ENCODE measurements at regions not wholly inside any gene's neighbourhood (a gene's known extent, or its start where the extent isn't known, plus 50 kb on each side); places are given as distances from the start of the nearest gene placed in this dataset.

GRCh38 chr5:93092349-93093105, 488.5 kb downstream of the NR2F1-AS1 start:
- no peak overlapping the region for H3K27ac ChIP-seq (ENCODE audit: low read depth, low read length)
- H3K9me3 ChIP-seq (ENCODE audit: low read length), result no peaks in the 10 kb centered on the region
- no peaks in the 10 kb centered on the region for H3K27me3 ChIP-seq (ENCODE audit: control insufficient read depth in 1 of 2, insufficient read depth in 2 of 2, low read length in 2 of 2)
- H3K9ac ChIP-seq (ENCODE audit: low read length), result no peak overlapping the region
- H3K4me3 ChIP-seq (ENCODE audit: low read depth in 1 of 2, low read length in 2 of 2), result no peak overlapping the region
- H3K4me1 ChIP-seq (ENCODE audit: insufficient read depth, low read length), result no peaks in the 10 kb centered on the region
- H3K36me3 ChIP-seq (ENCODE audit: insufficient read depth, low read length), result no peaks in the 10 kb centered on the region

GRCh38 chr5:93090698-93091097, 490.3 kb downstream of the NR2F1-AS1 start:
- no peaks in the 10 kb centered on the region for H3K36me3 ChIP-seq (ENCODE audit: insufficient read depth, low read length)
- H3K27ac ChIP-seq (ENCODE audit: low read depth, low read length), result no peak overlapping the region
- H3K9me3 ChIP-seq (ENCODE audit: low read length), result no peaks in the 10 kb centered on the region
- H3K4me3 ChIP-seq (ENCODE audit: low read depth in 1 of 2, low read length in 2 of 2), result no peak overlapping the region
- H3K9ac ChIP-seq (ENCODE audit: low read length), result no peak overlapping the region
- no peaks in the 10 kb centered on the region for H3K4me1 ChIP-seq (ENCODE audit: insufficient read depth, low read length)
- no peaks in the 10 kb centered on the region for H3K27me3 ChIP-seq (ENCODE audit: control insufficient read depth in 1 of 2, insufficient read depth in 2 of 2, low read length in 2 of 2)

- H3K36me3 ChIP-seq (ENCODE audit: insufficient read depth, low read length), result no peaks in the 10 kb centered on the region
- H3K4me3 ChIP-seq (ENCODE audit: low read depth in 1 of 2, low read length in 2 of 2), result no peak overlapping the region
- no peak overlapping the region for H3K27ac ChIP-seq (ENCODE audit: low read depth, low read length)
- no peaks in the 10 kb centered on the region for H3K27me3 ChIP-seq (ENCODE audit: control insufficient read depth in 1 of 2, insufficient read depth in 2 of 2, low read length in 2 of 2)
- H3K9ac ChIP-seq (ENCODE audit: low read length), result no peak overlapping the region
- no peaks in the 10 kb centered on the region for H3K9me3 ChIP-seq (ENCODE audit: low read length)
- no peaks in the 10 kb centered on the region for H3K4me1 ChIP-seq (ENCODE audit: insufficient read depth, low read length)
These were observed 492.2 kb downstream of the NR2F1-AS1 start for GRCh38 chr5:93088592-93089389.

GRCh38 chr5:93087326-93087725, 493.7 kb downstream of the NR2F1-AS1 start:
- Histone ChIP-seq H3K4me3 (ENCODE audit: low read depth in 1 of 2, low read length in 2 of 2) (no peak overlapping the region), H3K9ac (ENCODE audit: low read length) (no peak overlapping the region), H3K9me3 (ENCODE audit: low read length) (no peaks in the 10 kb centered on the region), H3K27ac (ENCODE audit: low read depth, low read length) (no peak overlapping the region), H3K4me1 (ENCODE audit: insufficient read depth, low read length) (no peaks in the 10 kb centered on the region), H3K27me3 (ENCODE audit: control insufficient read depth in 1 of 2, insufficient read depth in 2 of 2, low read length in 2 of 2) (no peaks in the 10 kb centered on the region), H3K36me3 (ENCODE audit: insufficient read depth, low read length) (no peaks in the 10 kb centered on the region)

DNA sequence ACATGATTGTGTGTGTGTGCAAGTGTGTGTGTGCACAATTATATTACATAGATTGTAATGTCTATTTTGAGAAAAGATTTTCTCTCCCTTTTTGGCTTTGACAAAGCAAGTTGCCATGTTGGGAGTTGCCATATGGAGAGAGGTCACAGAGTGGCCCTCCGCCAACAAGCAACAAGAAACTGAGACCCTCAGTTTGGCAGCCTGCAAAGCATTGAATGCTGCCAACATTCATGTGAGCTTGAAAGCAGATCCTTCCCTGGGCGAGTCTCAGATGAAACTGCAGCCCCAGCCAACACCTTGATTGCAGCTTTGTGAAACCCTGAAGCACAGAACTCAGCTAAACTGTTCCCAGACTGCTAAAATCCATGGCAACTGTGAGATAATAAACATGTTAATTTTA, 498.0 kb downstream of the NR2F1-AS1 start:
- Histone ChIP-seq H3K27me3 (ENCODE audit: control insufficient read depth in 1 of 2, insufficient read depth in 2 of 2, low read length in 2 of 2) (no peaks in the 10 kb centered on the region), H3K36me3 (ENCODE audit: insufficient read depth, low read length) (no peaks in the 10 kb centered on the region)

DNA sequence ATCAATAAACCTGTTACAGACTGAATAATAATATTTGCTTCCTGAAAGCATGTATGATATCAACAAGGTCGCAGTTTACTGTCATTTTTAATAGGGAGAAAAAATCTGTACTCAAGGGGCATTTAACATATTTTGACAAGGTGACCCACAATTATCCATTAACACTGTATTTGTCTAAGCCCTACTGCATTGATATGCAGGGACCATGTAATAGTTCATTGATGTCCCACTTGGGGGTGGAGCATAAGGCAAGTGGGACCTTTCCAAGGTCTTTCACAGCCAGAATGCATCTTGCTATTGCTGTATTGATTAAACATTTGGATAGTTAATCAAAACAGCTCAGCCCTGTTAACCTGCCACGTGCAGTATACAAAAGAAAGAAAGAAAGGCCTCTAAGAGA, 502.0 kb downstream of the NR2F1-AS1 start:
- H3K9ac ChIP-seq (ENCODE audit: low read length), result no peak overlapping the region
- no peaks in the 10 kb centered on the region for H3K27me3 ChIP-seq (ENCODE audit: control insufficient read depth in 1 of 2, insufficient read depth in 2 of 2, low read length in 2 of 2)
- H3K36me3 ChIP-seq (ENCODE audit: insufficient read depth, low read length), result no peaks in the 10 kb centered on the region
- H3K4me3 ChIP-seq (ENCODE audit: low read depth in 1 of 2, low read length in 2 of 2), result no peak overlapping the region
- no peak overlapping the region for H3K27ac ChIP-seq (ENCODE audit: low read depth, low read length)
- H3K4me1 ChIP-seq (ENCODE audit: insufficient read depth, low read length), result no peaks in the 10 kb centered on the region
- H3K9me3 ChIP-seq (ENCODE audit: low read length), result no peaks in the 10 kb centered on the region

More for the DNA sequence above, 498.0 kb downstream of the NR2F1-AS1 start:
- Histone ChIP-seq H3K4me3 (ENCODE audit: low read depth in 1 of 2, low read length in 2 of 2) (no peak overlapping the region), H3K4me1 (ENCODE audit: insufficient read depth, low read length) (no peaks in the 10 kb centered on the region), H3K27ac (ENCODE audit: low read depth, low read length) (no peak overlapping the region), H3K9ac (ENCODE audit: low read length) (no peak overlapping the region), H3K9me3 (ENCODE audit: low read length) (no peaks in the 10 kb centered on the region)

DNA sequence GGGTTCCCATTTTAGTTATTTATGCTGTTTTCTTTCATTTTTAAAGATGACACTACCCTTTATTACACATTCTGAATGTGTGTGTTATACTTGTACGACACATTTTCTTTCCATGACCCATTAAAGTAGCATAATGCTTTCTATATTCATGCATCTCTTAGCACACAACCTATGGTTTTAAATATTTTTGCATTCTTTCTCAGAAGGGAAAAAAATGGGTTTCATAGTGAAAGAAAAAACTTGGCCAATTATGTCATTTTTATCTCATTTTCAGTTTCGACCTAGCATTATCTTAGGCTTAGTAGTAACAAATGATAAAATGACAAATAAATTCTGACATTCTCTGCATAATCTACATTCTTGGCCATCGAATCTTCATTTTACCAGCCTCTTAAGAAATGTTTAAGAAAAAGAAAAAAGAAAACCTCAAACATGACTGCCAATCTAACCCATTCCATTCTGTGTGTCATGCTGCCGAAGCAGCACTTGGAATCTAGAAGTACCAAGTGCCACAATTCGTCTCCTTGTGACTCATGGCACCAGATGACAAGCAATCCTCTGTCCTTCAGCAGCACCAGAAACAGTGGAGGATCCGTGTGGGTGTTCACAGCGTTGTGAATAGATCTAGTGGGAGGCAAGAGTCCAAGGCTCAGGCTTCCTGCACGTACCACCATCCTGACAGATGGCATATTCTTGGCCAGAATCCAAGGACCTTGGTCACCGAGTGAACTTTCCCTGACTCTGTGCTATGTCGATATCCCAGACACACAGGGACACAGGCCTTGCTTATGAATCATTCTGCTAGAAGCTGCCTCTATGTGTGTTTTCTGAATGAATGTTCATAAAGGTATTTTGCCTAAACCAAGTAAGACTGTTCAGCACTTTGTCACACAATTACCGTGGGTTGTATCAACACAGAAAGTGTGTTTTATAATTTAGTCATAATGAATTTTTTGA, 502.7 kb downstream of the NR2F1-AS1 start:
- Histone ChIP-seq H3K4me1 (ENCODE audit: insufficient read depth, low read length) (no peaks in the 10 kb centered on the region), H3K27me3 (ENCODE audit: control insufficient read depth in 1 of 2, insufficient read depth in 2 of 2, low read length in 2 of 2) (no peaks in the 10 kb centered on the region), H3K4me3 (ENCODE audit: low read depth in 1 of 2, low read length in 2 of 2) (no peak overlapping the region), H3K36me3 (ENCODE audit: insufficient read depth, low read length) (no peaks in the 10 kb centered on the region), H3K27ac (ENCODE audit: low read depth, low read length) (no peak overlapping the region), H3K9me3 (ENCODE audit: low read length) (no peaks in the 10 kb centered on the region), H3K9ac (ENCODE audit: low read length) (no peak overlapping the region)

DNA sequence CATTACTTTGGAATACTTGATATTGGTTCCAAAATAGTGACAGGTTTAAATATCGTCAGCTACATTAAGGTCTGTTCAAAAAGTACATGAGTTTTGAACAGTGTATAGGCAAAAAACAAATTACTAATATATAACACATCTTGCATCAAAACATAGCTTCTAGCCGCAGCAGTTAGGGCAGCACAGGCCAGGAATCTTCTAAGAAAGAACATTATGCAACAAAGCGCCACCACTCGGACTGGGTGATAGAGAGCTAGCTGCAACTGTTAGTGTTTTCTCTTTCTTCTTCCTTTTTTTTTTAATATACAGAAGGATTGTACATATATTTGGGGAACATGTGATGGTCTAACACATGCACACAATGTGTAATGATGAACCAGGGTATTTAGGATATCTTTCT, 504.5 kb downstream of the NR2F1-AS1 start:
- H3K36me3 ChIP-seq (ENCODE audit: insufficient read depth, low read length), result no peaks in the 10 kb centered on the region
- no peak overlapping the region for H3K27ac ChIP-seq (ENCODE audit: low read depth, low read length)
- no peaks in the 10 kb centered on the region for H3K27me3 ChIP-seq (ENCODE audit: control insufficient read depth in 1 of 2, insufficient read depth in 2 of 2, low read length in 2 of 2)
- no peaks in the 10 kb centered on the region for H3K4me1 ChIP-seq (ENCODE audit: insufficient read depth, low read length)
- H3K9ac ChIP-seq (ENCODE audit: low read length), result no peak overlapping the region
- H3K9me3 ChIP-seq (ENCODE audit: low read length), result no peaks in the 10 kb centered on the region
- no peak overlapping the region for H3K4me3 ChIP-seq (ENCODE audit: low read depth in 1 of 2, low read length in 2 of 2)

DNA sequence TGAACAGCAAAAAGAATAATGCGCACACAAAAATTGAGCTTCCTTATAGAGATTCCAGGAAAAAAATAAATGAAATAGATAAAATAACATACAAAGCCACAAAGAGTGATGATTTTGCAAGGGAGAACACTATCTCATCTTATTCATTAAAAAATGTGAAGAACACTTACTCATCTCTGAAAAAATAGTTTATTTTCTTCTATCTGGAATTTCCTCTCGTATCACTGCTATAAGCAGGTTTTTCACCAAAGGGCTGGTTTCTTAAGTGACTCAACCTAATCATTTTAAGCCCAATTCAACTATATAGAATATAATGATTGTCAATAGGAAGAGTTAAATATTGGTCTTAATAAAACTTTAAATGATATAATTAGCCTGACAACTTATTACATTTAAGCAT, 504.9 kb downstream of the NR2F1-AS1 start:
- H3K27ac ChIP-seq (ENCODE audit: low read depth, low read length), result no peak overlapping the region
- no peaks in the 10 kb centered on the region for H3K4me1 ChIP-seq (ENCODE audit: insufficient read depth, low read length)
- no peaks in the 10 kb centered on the region for H3K36me3 ChIP-seq (ENCODE audit: insufficient read depth, low read length)
- no peaks in the 10 kb centered on the region for H3K27me3 ChIP-seq (ENCODE audit: control insufficient read depth in 1 of 2, insufficient read depth in 2 of 2, low read length in 2 of 2)
- no peak overlapping the region for H3K9ac ChIP-seq (ENCODE audit: low read length)
- H3K9me3 ChIP-seq (ENCODE audit: low read length), result no peaks in the 10 kb centered on the region
- H3K4me3 ChIP-seq (ENCODE audit: low read depth in 1 of 2, low read length in 2 of 2), result no peak overlapping the region

- no peaks in the 10 kb centered on the region for H3K36me3 ChIP-seq (ENCODE audit: insufficient read depth, low read length)
- no peak overlapping the region for H3K9ac ChIP-seq (ENCODE audit: low read length)
- no peak overlapping the region for H3K27ac ChIP-seq (ENCODE audit: low read depth, low read length)
- H3K9me3 ChIP-seq (ENCODE audit: low read length), result no peaks in the 10 kb centered on the region
- H3K4me1 ChIP-seq (ENCODE audit: insufficient read depth, low read length), result no peaks in the 10 kb centered on the region
- no peak overlapping the region for H3K4me3 ChIP-seq (ENCODE audit: low read depth in 1 of 2, low read length in 2 of 2)
- no peaks in the 10 kb centered on the region for H3K27me3 ChIP-seq (ENCODE audit: control insufficient read depth in 1 of 2, insufficient read depth in 2 of 2, low read length in 2 of 2)
These were observed 507.5 kb downstream of the NR2F1-AS1 start for GRCh38 chr5:93073547-93073946.

GRCh38 chr5:93072831-93073459, 508.1 kb downstream of the NR2F1-AS1 start:
- Histone ChIP-seq H3K36me3 (ENCODE audit: insufficient read depth, low read length) (no peaks in the 10 kb centered on the region), H3K9me3 (ENCODE audit: low read length) (no peaks in the 10 kb centered on the region), H3K27ac (ENCODE audit: low read depth, low read length) (no peak overlapping the region), H3K4me1 (ENCODE audit: insufficient read depth, low read length) (no peaks in the 10 kb centered on the region), H3K9ac (ENCODE audit: low read length) (no peak overlapping the region), H3K4me3 (ENCODE audit: low read depth in 1 of 2, low read length in 2 of 2) (no peak overlapping the region), H3K27me3 (ENCODE audit: control insufficient read depth in 1 of 2, insufficient read depth in 2 of 2, low read length in 2 of 2) (no peaks in the 10 kb centered on the region)

All from muscle layer of colon (tissue), 2 donors.